ENCODE measurements at regions not wholly inside any gene's neighbourhood (a gene's known extent, or its start where the extent isn't known, plus 50 kb on each side); places are given as distances from the start of the nearest gene placed in this dataset.

DNA sequence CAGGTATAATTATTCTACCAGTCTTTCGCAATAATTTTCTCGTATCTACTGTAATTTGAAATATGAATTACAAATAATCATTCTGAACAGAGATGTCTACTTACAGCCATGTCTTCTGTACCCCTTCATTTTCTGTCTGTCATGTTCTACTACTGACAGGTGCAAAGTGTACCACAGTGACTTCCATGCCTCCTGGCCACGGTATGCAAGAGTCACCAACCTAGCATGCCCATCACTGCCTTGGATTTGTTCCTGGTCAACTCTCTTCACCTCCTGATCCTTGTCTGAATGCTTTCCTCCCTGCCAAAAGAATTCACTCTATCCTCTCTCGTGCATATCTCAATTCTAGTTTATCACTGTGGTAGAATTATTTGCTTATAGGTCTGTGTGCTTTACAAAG lies 755.4 kb downstream of the KCNJ2 start:
- intact Hi-C loops (cut with micrococcal nuclease), result no loop called here
- H3K4me3 Mint-ChIP-seq, result no peak overlapping the region

DNA sequence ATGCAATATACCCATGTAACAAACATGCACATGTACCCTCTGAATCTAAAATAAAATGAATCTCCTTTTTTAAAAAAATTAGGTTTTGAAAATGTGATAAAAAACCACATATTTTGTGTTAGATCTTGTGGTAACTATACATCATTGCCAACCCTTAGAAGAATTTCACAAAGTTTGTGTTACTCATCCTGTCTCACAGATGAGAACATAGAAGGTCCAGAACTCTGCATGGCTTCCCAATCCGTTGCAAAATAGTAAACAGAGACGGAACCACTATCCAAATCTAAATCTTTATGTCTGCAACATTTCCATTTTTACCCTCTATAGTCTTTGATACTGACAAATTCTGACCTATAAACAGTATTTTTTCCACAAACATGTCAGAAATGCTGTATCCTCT lies 759.9 kb downstream of the KCNJ2 start:
- no peaks in the 10 kb centered on the region for H3K4me1 Mint-ChIP-seq (ENCODE audit: low read depth)
- H3K27ac Mint-ChIP-seq, result no peak overlapping the region
- no peak for DNase-seq
- no peaks in the 10 kb centered on the region for H3K27me3 Mint-ChIP-seq
- intact Hi-C loops (cut with micrococcal nuclease), result no loop called here
- no peaks in the 10 kb centered on the region for H3K36me3 Mint-ChIP-seq (ENCODE audit: low read depth)
- ATAC-seq, result no peak
- TF ChIP-seq, protein P1, sequence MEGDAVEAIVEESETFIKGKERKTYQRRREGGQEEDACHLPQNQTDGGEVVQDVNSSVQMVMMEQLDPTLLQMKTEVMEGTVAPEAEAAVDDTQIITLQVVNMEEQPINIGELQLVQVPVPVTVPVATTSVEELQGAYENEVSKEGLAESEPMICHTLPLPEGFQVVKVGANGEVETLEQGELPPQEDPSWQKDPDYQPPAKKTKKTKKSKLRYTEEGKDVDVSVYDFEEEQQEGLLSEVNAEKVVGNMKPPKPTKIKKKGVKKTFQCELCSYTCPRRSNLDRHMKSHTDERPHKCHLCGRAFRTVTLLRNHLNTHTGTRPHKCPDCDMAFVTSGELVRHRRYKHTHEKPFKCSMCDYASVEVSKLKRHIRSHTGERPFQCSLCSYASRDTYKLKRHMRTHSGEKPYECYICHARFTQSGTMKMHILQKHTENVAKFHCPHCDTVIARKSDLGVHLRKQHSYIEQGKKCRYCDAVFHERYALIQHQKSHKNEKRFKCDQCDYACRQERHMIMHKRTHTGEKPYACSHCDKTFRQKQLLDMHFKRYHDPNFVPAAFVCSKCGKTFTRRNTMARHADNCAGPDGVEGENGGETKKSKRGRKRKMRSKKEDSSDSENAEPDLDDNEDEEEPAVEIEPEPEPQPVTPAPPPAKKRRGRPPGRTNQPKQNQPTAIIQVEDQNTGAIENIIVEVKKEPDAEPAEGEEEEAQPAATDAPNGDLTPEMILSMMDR (IDR thresholded peaks at IDR 0.05), result no peak
- H3K9me3 Mint-ChIP-seq, result no peaks in the 10 kb centered on the region
- ChIA-PET CTCF (no interaction called here), POLR2A (no interaction called here)
- H3K4me3 Mint-ChIP-seq, result no peak overlapping the region

More for the DNA sequence above, 755.4 kb downstream of the KCNJ2 start:
- H3K4me1 Mint-ChIP-seq (ENCODE audit: low read depth), result no peaks in the 10 kb centered on the region
- ChIA-PET POLR2A (no interaction called here), CTCF (no interaction called here)
- no peaks in the 10 kb centered on the region for H3K27me3 Mint-ChIP-seq
- no peak for ATAC-seq
- H3K9me3 Mint-ChIP-seq, result peaks cover 2% of the 10 kb centered on the region
- H3K27ac Mint-ChIP-seq, result no peak overlapping the region
- no peak for DNase-seq
- TF ChIP-seq, protein P1 (IDR thresholded peaks at IDR 0.05), result no peak
- no peaks in the 10 kb centered on the region for H3K36me3 Mint-ChIP-seq (ENCODE audit: low read depth)

DNA sequence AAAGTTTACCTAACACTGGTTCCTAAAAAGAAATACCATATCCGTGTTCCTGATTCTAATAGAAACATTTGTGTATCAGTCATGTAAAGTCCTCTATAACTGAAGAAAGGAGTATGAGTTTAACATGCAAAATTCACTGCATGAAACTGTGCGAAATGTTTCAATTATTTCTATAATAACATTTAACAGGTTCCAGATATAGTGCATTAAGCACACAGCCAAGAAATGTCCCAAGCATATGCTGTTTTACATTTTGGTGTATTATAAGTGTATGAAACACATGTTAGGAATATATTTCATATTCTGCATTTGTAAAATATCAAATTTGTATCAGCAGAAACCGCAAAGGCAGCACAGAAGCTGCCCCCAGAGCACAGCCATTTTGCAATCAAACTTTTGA lies 764.9 kb downstream of the KCNJ2 start:
- no peak for ATAC-seq
- intact Hi-C loops (cut with micrococcal nuclease), result no loop called here
- H3K27me3 Mint-ChIP-seq, result no peaks in the 10 kb centered on the region
- CTCF ChIA-PET, result no interaction called here
- TF ChIP-seq, protein P1 (IDR thresholded peaks at IDR 0.05), result no peak
- no peaks in the 10 kb centered on the region for H3K9me3 Mint-ChIP-seq
- no peaks in the 10 kb centered on the region for H3K36me3 Mint-ChIP-seq (ENCODE audit: low read depth)
- no peak for DNase-seq
- POLR2A ChIA-PET, result no interaction called here
- no peak overlapping the region for H3K4me3 Mint-ChIP-seq
- H3K4me1 Mint-ChIP-seq (ENCODE audit: low read depth), result no peaks in the 10 kb centered on the region
- no peak overlapping the region for H3K27ac Mint-ChIP-seq

DNA sequence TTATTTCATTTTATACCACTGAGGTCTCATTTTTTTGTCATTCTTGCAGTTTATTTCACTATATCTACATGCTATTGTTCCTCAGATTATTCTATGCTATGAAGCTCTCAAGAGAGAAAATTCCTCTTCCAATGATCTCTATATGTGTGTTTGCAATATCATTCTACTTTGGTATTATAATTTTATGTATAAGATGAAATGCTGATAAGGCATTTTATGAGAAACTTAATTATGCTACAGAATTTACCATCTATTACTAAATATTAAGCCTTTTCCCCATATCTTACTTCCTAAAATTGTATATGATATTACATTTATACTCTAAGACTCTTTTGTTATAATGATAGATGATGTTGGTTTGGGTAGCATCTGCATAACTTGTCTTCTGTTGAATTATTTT lies 765.5 kb downstream of the KCNJ2 start:
- DNase-seq (no peak), ATAC-seq (no peak)
- H3K4me1 Mint-ChIP-seq (ENCODE audit: low read depth), result no peaks in the 10 kb centered on the region
- CTCF ChIA-PET, result interaction anchor here (1.2 kb wide), 1 partner anchor 11 kb away, joined by 3 read pairs; no protein-coding TSS in a partner anchor
- H3K36me3 Mint-ChIP-seq (ENCODE audit: low read depth), result no peaks in the 10 kb centered on the region
- TF ChIP-seq, protein P1 (IDR thresholded peaks at IDR 0.05), result no peak
- H3K4me3 Mint-ChIP-seq, result no peak overlapping the region
- no peak overlapping the region for H3K27ac Mint-ChIP-seq
- intact Hi-C loops (cut with micrococcal nuclease), result no loop called here
- H3K27me3 Mint-ChIP-seq, result no peaks in the 10 kb centered on the region
- H3K9me3 Mint-ChIP-seq, result no peaks in the 10 kb centered on the region
- POLR2A ChIA-PET, result no interaction called here

DNA sequence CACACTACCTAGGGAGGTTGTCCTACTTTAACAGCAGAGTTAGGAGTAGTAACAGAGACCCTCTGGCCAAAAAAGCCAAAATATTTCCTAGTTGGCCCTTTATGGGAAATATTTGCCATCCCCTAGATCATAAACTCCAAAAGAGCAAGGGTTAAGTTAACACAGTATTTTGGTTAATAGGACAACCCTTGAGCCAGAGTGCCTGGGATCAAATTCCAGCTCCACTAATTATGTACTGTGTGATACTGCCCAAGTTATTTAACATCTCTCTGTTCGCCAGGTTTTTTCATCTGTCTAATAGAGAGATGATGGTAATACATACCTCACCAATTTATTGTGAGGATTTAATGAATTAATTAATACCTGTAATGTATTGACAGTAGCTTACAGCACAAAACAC lies 767.4 kb downstream of the KCNJ2 start:
- intact Hi-C loops (cut with micrococcal nuclease), result no loop called here
- H3K9me3 Mint-ChIP-seq, result no peaks in the 10 kb centered on the region
- H3K36me3 Mint-ChIP-seq (ENCODE audit: low read depth), result no peaks in the 10 kb centered on the region
- no peaks in the 10 kb centered on the region for H3K27me3 Mint-ChIP-seq
- no peak for DNase-seq
- ATAC-seq, result no peak
- no peak overlapping the region for H3K4me3 Mint-ChIP-seq
- TF ChIP-seq, protein P1 (IDR thresholded peaks at IDR 0.05), result no peak
- H3K27ac Mint-ChIP-seq, result no peak overlapping the region
- ChIA-PET POLR2A (no interaction called here), CTCF (no interaction called here)
- no peaks in the 10 kb centered on the region for H3K4me1 Mint-ChIP-seq (ENCODE audit: low read depth)

All from activated CD8-positive, alpha-beta T cell treated with anti-CD3 and anti-CD28 coated beads for 36 hours (primary cell).